ENCODE measurements at regions not wholly inside any gene's neighbourhood (a gene's known extent, or its start where the extent isn't known, plus 50 kb on each side); places are given as distances from the start of the nearest gene placed in this dataset.

DNA sequence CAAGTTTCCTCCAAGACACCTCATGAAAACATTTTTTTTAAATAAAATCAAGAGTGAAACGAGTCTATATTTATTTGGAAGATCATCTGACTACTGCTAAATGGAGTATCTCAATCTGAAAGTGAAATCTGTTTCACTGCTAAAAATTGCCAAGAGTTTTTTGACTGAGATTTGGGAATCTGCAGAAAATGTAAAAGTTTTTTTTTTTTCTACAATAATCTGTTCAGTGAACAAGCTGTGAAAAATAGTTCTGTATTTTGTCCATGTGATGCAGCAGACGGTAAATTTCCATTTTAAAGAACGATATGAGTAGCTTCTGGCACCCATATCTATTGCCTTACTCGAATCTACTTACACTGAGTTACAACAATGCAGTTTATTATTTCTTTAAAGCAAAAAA lies 519.7 kb downstream of the PLCL1 start:
- DNase-seq = no peak

GRCh38 chr2:198322275-198322674 lies 517.9 kb downstream of the PLCL1 start:
- DNase-seq = no peak

DNA sequence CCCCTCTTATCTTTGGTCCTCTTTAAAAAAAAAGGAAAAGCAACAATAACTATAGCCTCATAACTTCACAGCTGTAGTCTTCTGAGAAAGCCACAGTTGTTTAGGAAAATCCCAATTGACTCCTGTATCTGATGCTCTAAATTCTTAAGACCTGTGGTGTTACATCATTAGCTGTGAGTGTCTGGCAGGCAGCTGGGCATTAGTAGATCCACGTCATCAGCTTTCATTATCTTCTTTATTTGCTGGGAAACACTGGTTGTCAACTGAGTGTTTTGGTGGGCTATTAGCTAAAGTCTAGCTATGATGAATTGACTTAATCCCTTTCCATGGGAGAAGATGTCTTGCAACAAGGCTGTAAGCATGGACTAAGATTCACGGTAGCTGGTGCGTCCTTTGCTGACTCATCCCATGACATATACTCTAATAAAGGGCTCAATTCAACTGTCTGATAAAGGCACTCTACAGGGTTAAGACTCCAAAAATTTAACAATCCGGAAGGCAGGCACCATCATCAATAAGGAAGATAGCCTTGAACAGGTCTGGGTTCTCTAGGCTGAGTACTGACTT lies 517.2 kb downstream of the PLCL1 start:
- no peak for DNase-seq

DNA sequence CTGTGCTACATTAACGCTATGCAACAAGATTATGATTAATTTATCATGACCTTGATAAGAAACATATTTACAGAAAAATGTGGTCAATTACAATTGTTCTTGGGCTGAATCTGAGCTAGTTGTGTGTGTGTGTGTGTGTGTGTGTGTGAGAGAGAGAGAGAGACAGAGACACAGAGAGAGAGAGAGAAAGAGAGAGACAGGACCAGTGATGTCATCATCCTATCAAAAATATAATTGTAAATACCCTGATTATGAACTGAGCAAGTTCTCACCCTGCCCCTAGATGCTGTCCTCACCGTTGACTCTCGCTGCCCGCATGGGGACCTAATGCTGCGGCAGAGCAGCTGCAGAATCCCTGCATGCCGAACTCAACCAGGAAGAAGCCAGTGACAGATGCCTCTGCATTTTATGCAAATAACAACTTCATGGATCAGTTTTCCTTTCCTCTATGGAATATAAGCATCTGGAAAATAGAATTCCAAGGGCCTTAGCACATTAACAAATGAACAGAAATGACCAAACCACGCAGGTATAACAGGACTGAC lies 512.5 kb downstream of the PLCL1 start:
- no peak for DNase-seq

GRCh38 chr2:198315791-198316630 lies 511.6 kb downstream of the PLCL1 start:
- DNase-seq = no peak

DNA sequence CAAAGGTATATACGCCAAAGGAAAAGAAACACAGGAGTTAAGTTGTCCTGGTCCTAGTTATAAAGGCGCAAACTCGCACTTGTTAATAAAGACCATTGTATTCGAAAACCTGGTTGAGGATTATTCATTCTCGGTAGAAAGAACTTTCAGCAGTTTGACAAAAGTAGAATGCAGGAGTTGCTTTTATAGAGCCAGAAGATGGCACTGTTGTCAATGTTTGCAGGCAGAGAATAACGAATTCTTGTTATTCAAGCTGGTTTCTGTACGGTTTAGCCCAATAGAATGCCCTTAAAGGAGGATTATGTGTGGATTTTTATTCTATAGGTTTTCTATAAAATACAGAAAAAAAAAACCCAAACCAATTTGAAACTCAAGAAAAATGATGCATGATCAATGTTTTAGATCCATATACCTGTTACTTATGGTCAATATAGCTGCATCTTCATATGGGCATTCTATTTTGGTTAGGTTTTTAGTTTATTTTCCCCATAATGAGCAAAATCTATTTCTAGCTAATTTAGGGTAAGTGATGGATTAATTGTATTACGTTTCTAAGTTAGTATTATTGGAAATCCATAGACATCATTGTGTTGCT lies 510.3 kb downstream of the PLCL1 start:
- peak; percentile 7 for DNase-seq

GRCh38 chr2:198312596-198313483 lies 508.4 kb downstream of the PLCL1 start:
- DNase-seq = no peak

DNA sequence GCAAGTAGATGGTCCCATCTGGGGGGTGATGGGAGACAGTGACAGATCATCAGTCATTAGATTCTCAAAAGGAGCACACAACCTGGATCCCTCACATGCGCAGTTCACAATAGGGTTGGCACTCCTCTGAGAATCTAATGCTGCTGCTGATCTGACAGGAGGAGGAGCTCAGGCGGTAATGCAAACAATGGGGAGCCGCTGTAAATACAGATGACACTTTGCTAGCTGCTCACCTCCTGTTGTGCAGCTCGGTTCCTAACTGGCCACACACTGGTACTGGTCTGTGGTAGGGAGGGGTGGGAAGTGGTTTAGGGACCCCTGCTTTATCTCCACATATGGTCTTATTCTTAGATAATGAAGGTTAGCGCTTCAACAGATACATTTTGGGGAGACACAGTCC lies 506.6 kb downstream of the PLCL1 start:
- no peak for DNase-seq

DNA sequence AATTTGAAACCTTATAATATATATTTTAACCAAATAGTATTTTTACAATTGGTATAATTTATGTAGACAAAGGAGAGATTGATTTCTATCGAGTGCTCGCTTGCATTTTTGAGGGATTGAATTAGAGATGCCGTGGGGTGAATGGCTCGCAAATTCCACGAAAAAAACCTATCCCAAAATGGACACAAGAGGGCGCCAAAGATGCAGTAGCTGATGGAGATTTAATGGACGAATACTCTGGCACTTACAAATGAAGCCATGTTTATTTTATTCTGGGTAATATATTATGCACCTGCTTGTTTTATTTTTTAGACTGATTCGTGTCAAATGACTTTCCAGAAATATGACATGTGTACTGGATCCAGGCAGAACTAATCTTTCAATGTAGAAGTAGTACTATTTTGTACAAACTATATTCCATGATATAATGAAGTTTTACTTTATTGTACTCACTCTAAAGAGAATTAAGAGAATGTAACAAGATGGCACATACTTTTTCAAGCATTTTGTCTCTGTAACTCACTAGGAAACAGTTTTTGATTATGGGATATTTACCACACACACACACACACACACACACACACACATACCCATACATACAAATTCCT lies 505.4 kb downstream of the PLCL1 start:
- DNase-seq = no peak

DNA sequence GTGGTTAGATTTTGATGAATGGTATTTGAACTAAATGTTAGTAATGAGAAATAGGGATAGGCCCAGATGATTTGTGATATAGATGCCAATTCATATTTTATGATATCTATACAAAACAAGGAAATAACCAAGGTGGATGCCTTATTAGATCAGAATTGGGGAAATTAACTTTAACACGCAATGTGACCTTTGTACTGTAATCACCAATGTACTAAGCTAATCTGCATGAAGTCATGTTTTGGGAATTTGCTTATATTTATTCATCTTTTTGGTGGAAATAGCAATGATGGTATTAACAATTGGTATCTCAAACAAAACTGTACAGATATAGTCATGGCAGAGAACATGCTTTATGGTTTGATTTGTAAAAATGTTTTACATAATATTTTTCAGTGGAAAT lies 504.7 kb downstream of the PLCL1 start:
- DNase-seq = no peak

DNA sequence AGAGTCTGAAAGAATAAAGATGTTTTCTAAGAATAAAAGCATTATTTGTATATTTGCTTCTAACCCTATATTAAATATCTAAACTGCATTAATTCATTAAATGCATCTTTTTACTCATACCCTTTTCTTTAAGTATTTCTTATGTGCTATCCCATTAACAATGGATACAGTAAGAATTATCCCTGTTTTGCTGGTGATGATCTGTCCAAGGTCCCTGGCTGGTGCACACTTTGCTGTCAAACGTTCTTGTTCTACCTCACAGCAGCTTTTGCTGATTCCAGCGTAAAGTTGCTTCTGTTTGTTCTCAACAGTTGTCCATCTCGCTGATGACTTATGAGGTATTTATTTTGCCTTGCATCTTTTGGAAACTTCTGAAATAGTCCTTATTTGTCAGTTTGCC lies 504.0 kb downstream of the PLCL1 start:
- no peak for DNase-seq

GRCh38 chr2:198307093-198307492 lies 502.7 kb downstream of the PLCL1 start:
- no peak for DNase-seq

GRCh38 chr2:198304859-198305258 lies 500.5 kb downstream of the PLCL1 start:
- DNase-seq = no peak

GRCh38 chr2:198297350-198297749 lies 493.0 kb downstream of the PLCL1 start:
- DNase-seq = no peak

GRCh38 chr2:198296665-198297308 lies 492.4 kb downstream of the PLCL1 start:
- DNase-seq = no peak

DNA sequence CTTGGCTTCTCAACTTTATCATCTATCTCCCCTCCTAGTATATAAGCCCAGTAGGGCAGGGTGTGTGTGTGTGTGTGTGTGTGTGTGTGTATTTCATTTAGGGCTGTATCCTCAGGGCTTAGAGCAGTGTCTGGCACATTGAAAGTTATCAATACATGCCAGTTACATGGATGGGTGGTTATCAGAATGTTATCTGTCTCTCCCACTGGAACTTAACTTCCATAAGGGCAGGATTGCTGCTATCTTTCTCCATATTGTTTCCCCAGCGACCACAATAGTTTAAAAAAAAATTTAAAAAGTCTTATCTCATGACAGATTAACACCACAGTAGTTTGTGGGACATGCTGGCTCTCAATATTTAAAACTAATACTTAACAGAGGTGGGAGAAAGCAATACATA lies 488.9 kb downstream of the PLCL1 start:
- no peak for DNase-seq

DNA sequence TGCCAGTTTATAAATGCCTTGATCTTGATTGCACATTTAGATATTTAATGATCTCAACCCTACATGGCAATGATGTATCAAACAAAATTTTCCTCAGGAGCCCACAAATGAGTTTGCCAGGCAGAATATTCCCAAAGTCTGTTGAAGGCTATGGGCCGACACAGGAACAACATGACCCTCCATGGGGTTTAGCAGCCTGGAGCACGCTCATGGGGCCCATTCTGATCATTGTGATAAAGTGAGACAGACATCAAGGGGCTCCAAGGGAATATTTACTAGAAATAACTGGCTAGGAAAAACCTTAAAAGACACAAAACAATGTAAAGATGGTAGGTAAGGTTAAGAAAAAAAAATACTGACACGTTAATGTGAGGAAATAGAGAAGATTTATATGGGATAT lies 485.4 kb downstream of the PLCL1 start:
- DNase-seq = no peak

DNA sequence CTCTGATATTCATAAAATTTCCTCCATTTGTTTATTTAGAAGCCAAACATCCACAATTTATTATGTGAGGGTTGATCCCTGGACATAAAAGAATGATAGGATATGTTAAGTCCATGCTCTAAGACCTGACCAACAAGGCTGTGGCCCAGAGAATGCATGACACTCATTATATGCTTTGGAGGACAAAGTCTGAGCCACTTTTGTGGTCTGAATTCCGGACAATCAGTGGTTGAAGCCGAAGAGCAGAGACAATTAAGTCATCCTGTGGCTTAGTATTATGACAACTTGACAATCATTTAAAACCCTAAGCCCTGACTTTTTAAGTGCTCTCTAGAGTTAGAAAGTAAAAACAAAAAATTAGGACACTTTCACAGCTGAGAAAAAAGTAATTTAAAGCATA lies 483.3 kb downstream of the PLCL1 start:
- no peak for DNase-seq

DNA sequence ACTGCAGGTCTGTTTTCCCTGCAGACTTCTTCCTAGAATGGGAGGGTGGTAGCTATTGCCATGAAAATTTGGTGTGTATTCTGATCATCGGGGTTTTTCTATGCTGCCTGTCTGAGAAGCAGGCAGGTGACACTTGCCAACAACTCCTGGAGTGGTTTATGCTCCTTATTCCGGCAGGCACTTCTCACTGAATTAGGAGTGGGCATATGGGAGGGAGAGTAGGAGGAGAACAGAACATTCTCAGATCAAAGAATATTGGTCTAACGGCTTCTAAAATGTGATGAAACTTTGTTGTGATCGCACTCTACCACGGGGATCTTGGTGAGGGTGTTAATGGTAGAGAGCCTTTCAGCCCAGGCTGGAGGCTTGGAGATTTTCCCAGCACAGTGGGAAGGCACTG lies 480.8 kb downstream of the PLCL1 start:
- no peak for DNase-seq

DNA sequence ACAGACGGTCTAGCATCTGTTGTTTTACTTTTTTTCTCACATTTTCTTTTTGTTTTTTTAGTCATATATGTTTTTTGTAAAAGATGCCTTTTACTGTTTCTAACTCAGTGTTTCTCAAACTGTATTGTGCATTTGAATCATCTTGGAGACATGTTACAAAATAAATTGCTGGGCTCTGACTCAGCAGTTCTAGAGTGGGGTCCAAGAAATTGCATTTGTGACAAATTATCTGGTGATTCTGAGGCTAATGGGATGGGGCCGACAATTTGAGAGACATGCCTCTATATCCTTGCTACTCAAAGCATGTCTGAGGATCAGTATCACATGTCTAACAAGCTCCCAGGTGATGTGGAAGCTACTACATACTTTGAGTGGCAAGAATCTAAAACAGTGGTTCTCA lies 478.8 kb downstream of the PLCL1 start:
- no peak for DNase-seq

- no peak for DNase-seq
These were observed 477.7 kb downstream of the PLCL1 start for GRCh38 chr2:198282061-198282460.

- no peak for DNase-seq
These were observed 475.8 kb downstream of the PLCL1 start for GRCh38 chr2:198280145-198280544.

Measured in GF-D8 (cell line).